Karpas-422 (cell line): ENCODE measurements at regions not wholly inside any gene's neighbourhood (a gene's known extent, or its start where the extent isn't known, plus 50 kb on each side); places are given as distances from the start of the nearest gene placed in this dataset.

Experiments used
- DNase-seq: peaks from one replicate; pipeline ENCODE4 v3.0.0-alpha.2; 2015
- H2AFZ ChIP-seq: fragments of 200-600 bp; sonication (generic); 2 replicates; pipeline ENCODE4 v1.6.1; 2014; ENCODE audit warnings: antibody characterized with exemption, low read length, mixed read lengths
- H3K27ac ChIP-seq: fragments of 200-600 bp; sonication (generic); 2 replicates; pipeline ENCODE4 v1.5.1; 2014; ENCODE audit warnings: mild to moderate bottlenecking, low read length, moderate library complexity
- H3K27me3 ChIP-seq: fragments of 200-600 bp; sonication (generic); 2 replicates; pipeline ENCODE4 v1.6.1; 2014; ENCODE audit warnings: low read length, mixed read lengths
- H3K36me3 ChIP-seq: fragments of 200-600 bp; sonication (generic); 2 replicates; pipeline ENCODE4 v1.6.1; 2014; ENCODE audit warnings: low read length, mixed read lengths; ENCODE audit not compliant: insufficient read depth
- H3K4me1 ChIP-seq: fragments of 200-600 bp; sonication (generic); 2 replicates; pipeline ENCODE4 v1.6.1; 2014; ENCODE audit warnings: mild to moderate bottlenecking, low read length, mixed read lengths
- H3K4me2 ChIP-seq: fragments of 200-600 bp; sonication (generic); 2 replicates; pipeline ENCODE4 v1.6.1; 2014; ENCODE audit warnings: low read length, low read depth, mild to moderate bottlenecking; ENCODE audit not compliant: poor library complexity, severe bottlenecking
- H3K4me3 ChIP-seq: fragments of 200-600 bp; sonication (generic); 2 replicates; pipeline ENCODE4 v1.5.1; 2014; ENCODE audit warnings: mild to moderate bottlenecking, antibody characterized with exemption, low read length, mixed read lengths
- H3K79me2 ChIP-seq: fragments of 200-600 bp; sonication (generic); 2 replicates; pipeline ENCODE4 v1.6.1; 2014; ENCODE audit warnings: mild to moderate bottlenecking, low read length, mixed read lengths
- H3K9ac ChIP-seq: fragments of 200-600 bp; sonication (generic); 2 replicates; pipeline ENCODE4 v1.6.0; 2014; ENCODE audit warnings: low read length
- H3K9me2 ChIP-seq: fragments of 200-600 bp; sonication (generic), shearing (Covaris generic); replicated peaks from 2 replicates; pipeline ENCODE4 v1.6.0; 2014; ENCODE audit warnings: mild to moderate bottlenecking, low read length, moderate library complexity; ENCODE audit not compliant: insufficient read depth
- H3K9me3 ChIP-seq: fragments of 300-700, 200-600 bp; sonication (generic); 2 replicates; pipeline ENCODE4 v1.6.1; 2014; ENCODE audit warnings: low read length, mixed read lengths
- H4K20me1 ChIP-seq: fragments of 200-600 bp; sonication (generic); 2 replicates; pipeline ENCODE4 v1.6.1; 2014; ENCODE audit warnings: mild to moderate bottlenecking, antibody characterized with exemption, low read length, low read depth; ENCODE audit not compliant: insufficient read depth

GRCh38 chr20:9930142-9930541, 91.3 kb upstream of the PAK5 start:
- no peaks in the 10 kb centered on the region for H3K4me1 ChIP-seq

GRCh38 chr20:9928955-9929354, 90.1 kb upstream of the PAK5 start:
- Histone ChIP-seq H4K20me1 (no peaks in the 10 kb centered on the region), H3K4me3 (no peak overlapping the region), H3K9ac (no peak overlapping the region), H3K27me3 (no peaks in the 10 kb centered on the region), H3K27ac (no peak overlapping the region), H3K9me2 (no peaks in the 10 kb centered on the region), H3K4me2 (no peak overlapping the region), H2AFZ (no peak overlapping the region), H3K36me3 (no peaks in the 10 kb centered on the region), H3K4me1 (no peaks in the 10 kb centered on the region), H3K79me2 (no peaks in the 10 kb centered on the region), H3K9me3 (no peaks in the 10 kb centered on the region)
- no peak for DNase-seq

More at GRCh38 chr20:9930142-9930541, 91.3 kb upstream of the PAK5 start:
- no peak for DNase-seq
- H3K27ac ChIP-seq = no peak overlapping the region
- H2AFZ ChIP-seq = no peak overlapping the region
- no peaks in the 10 kb centered on the region for H3K9me2 ChIP-seq
- no peaks in the 10 kb centered on the region for H3K79me2 ChIP-seq
- H3K9ac ChIP-seq = no peak overlapping the region
- H3K27me3 ChIP-seq = no peaks in the 10 kb centered on the region
- H4K20me1 ChIP-seq = no peaks in the 10 kb centered on the region
- no peaks in the 10 kb centered on the region for H3K9me3 ChIP-seq
- H3K4me3 ChIP-seq = no peak overlapping the region
- no peaks in the 10 kb centered on the region for H3K36me3 ChIP-seq
- no peak overlapping the region for H3K4me2 ChIP-seq

GRCh38 chr20:9928281-9928737, 89.4 kb upstream of the PAK5 start:
- H3K79me2 ChIP-seq = no peaks in the 10 kb centered on the region

GRCh38 chr20:9927224-9927623, 88.3 kb upstream of the PAK5 start:
- no peaks in the 10 kb centered on the region for H3K9me2 ChIP-seq
- no peak for DNase-seq
- no peaks in the 10 kb centered on the region for H3K4me1 ChIP-seq
- no peaks in the 10 kb centered on the region for H4K20me1 ChIP-seq
- no peak overlapping the region for H3K4me2 ChIP-seq
- no peaks in the 10 kb centered on the region for H3K79me2 ChIP-seq
- H3K27me3 ChIP-seq = no peaks in the 10 kb centered on the region
- H3K4me3 ChIP-seq = no peak overlapping the region
- no peak overlapping the region for H3K27ac ChIP-seq
- no peaks in the 10 kb centered on the region for H3K36me3 ChIP-seq
- H3K9ac ChIP-seq = no peak overlapping the region
- H3K9me3 ChIP-seq = no peaks in the 10 kb centered on the region
- H2AFZ ChIP-seq = no peak overlapping the region

More at GRCh38 chr20:9928281-9928737, 89.4 kb upstream of the PAK5 start:
- H3K4me1 ChIP-seq = no peaks in the 10 kb centered on the region
- no peaks in the 10 kb centered on the region for H3K9me2 ChIP-seq
- no peak overlapping the region for H3K27ac ChIP-seq
- no peak overlapping the region for H3K4me3 ChIP-seq
- no peaks in the 10 kb centered on the region for H4K20me1 ChIP-seq
- no peak overlapping the region for H3K4me2 ChIP-seq
- no peak for DNase-seq
- H3K36me3 ChIP-seq = no peaks in the 10 kb centered on the region
- H3K27me3 ChIP-seq = no peaks in the 10 kb centered on the region
- no peak overlapping the region for H3K9ac ChIP-seq
- no peak overlapping the region for H2AFZ ChIP-seq
- H3K9me3 ChIP-seq = no peaks in the 10 kb centered on the region

GRCh38 chr20:9926476-9926875, 87.6 kb upstream of the PAK5 start:
- H3K4me2 ChIP-seq = no peak overlapping the region
- H3K4me1 ChIP-seq = no peaks in the 10 kb centered on the region
- no peak overlapping the region for H3K27ac ChIP-seq
- H4K20me1 ChIP-seq = no peaks in the 10 kb centered on the region
- H3K9me2 ChIP-seq = no peaks in the 10 kb centered on the region
- no peaks in the 10 kb centered on the region for H3K27me3 ChIP-seq
- H3K9me3 ChIP-seq = no peaks in the 10 kb centered on the region
- DNase-seq = no peak
- no peak overlapping the region for H3K9ac ChIP-seq
- H3K79me2 ChIP-seq = no peaks in the 10 kb centered on the region
- no peaks in the 10 kb centered on the region for H3K36me3 ChIP-seq
- H2AFZ ChIP-seq = no peak overlapping the region
- no peak overlapping the region for H3K4me3 ChIP-seq

- H3K27ac ChIP-seq = no peak overlapping the region
- no peaks in the 10 kb centered on the region for H3K4me1 ChIP-seq
- H3K4me2 ChIP-seq = no peak overlapping the region
- H4K20me1 ChIP-seq = no peaks in the 10 kb centered on the region
- H3K36me3 ChIP-seq = no peaks in the 10 kb centered on the region
- DNase-seq = no peak
- H3K4me3 ChIP-seq = no peak overlapping the region
- H3K9me3 ChIP-seq = no peaks in the 10 kb centered on the region
- no peaks in the 10 kb centered on the region for H3K9me2 ChIP-seq
- no peak overlapping the region for H3K9ac ChIP-seq
- no peaks in the 10 kb centered on the region for H3K27me3 ChIP-seq
- no peak overlapping the region for H2AFZ ChIP-seq
- no peaks in the 10 kb centered on the region for H3K79me2 ChIP-seq
Measured at GRCh38 chr20:9926007-9926406, 87.1 kb upstream of the PAK5 start.

- H3K79me2 ChIP-seq = no peaks in the 10 kb centered on the region
Measured at GRCh38 chr20:9923648-9924047, 84.8 kb upstream of the PAK5 start.

GRCh38 chr20:9920866-9921265, 82.0 kb upstream of the PAK5 start:
- Histone ChIP-seq H3K79me2 (no peaks in the 10 kb centered on the region), H3K27me3 (no peaks in the 10 kb centered on the region), H3K27ac (no peak overlapping the region), H2AFZ (no peak overlapping the region), H3K9ac (no peak overlapping the region), H3K4me3 (no peak overlapping the region), H3K36me3 (no peaks in the 10 kb centered on the region), H3K4me2 (no peak overlapping the region), H3K9me3 (no peaks in the 10 kb centered on the region), H3K4me1 (peaks cover 42% of the 10 kb centered on the region), H3K9me2 (no peaks in the 10 kb centered on the region), H4K20me1 (no peaks in the 10 kb centered on the region)
- no peak for DNase-seq

More at GRCh38 chr20:9923648-9924047, 84.8 kb upstream of the PAK5 start:
- no peaks in the 10 kb centered on the region for H4K20me1 ChIP-seq
- H2AFZ ChIP-seq = no peak overlapping the region
- no peaks in the 10 kb centered on the region for H3K27me3 ChIP-seq
- no peak for DNase-seq
- no peak overlapping the region for H3K4me3 ChIP-seq
- H3K4me1 ChIP-seq = peaks cover 19% of the 10 kb centered on the region
- no peaks in the 10 kb centered on the region for H3K9me2 ChIP-seq
- no peak overlapping the region for H3K4me2 ChIP-seq
- H3K9me3 ChIP-seq = no peaks in the 10 kb centered on the region
- no peak overlapping the region for H3K27ac ChIP-seq
- H3K9ac ChIP-seq = no peak overlapping the region
- H3K36me3 ChIP-seq = no peaks in the 10 kb centered on the region
